ENCODE measurements at regions not wholly inside any gene's neighbourhood (a gene's known extent, or its start where the extent isn't known, plus 50 kb on each side); places are given as distances from the start of the nearest gene placed in this dataset.

GRCh38 chr15:94168250-94168649 is 63.1 kb upstream of the MCTP2 start:
- TF ChIP-seq CTCF (IDR thresholded peaks at IDR 0.05) (peak in 2 of 5 experiments; percentile 25 to 34), POLR2A (IDR thresholded peaks at IDR 0.05) (no peak), EP300 (IDR thresholded peaks at IDR 0.05; ENCODE audit: low read depth) (no peak), POLR2AphosphoS5 (IDR thresholded peaks at IDR 0.05) (no peak)
